ENCODE measurements at regions not wholly inside any gene's neighbourhood (a gene's known extent, or its start where the extent isn't known, plus 50 kb on each side); places are given as distances from the start of the nearest gene placed in this dataset.

DNA sequence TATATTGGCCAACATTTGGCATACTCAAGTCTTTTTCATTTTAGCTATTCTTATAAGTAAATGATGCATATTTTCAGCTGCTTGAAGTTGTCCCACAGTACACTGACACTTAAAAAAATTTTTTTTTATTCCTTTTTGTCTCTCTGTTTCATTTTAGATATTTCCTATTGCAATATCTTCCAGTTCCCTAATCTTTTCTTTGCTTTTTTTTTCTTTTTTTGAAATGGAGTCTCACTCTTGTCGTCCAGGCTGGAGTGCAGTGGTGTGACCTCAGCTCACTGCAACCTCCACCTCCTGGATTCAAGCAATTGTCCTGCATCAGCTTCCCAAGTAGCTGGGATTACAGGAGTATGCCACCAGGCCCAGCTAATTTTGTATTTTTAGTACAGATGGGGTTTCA is 217.4 kb upstream of the KRR1 start:
- TF ChIP-seq EZH2 (IDR thresholded peaks at IDR 0.05; ENCODE audit: insufficient read depth, poor library complexity, severe bottlenecking) (no peak), EZH2phosphoT487 (IDR thresholded peaks at IDR 0.05; ENCODE audit: insufficient read depth, low read depth) (no peak)
